ENCODE measurements at regions not wholly inside any gene's neighbourhood (a gene's known extent, or its start where the extent isn't known, plus 50 kb on each side); places are given as distances from the start of the nearest gene placed in this dataset.
A peak's percentile ranks its signal among the peaks of the same experiment; 100 is the strongest.

DNA sequence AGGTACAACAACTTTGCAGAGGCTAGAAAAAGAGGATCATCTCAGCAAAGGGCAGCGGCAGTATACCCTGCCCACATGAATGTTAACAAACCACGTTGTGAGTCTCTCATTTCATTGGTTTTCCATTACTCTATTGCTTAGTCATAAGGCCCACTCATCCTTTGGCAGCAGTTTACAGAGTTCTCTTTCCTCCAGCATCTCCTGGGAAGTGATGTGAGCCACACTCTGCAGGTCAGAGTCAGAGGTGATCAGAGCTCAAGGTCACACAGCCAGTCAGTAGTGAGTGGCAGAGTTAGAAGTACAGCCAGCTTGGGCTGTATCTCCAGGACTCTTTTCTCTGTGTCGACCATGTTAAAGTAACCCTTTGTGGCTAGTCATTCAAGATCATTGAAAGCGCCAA lies 599.6 kb upstream of the GRAMD2B start:
- DNase-seq = no peak

- no peak for DNase-seq
These were observed 597.0 kb upstream of the GRAMD2B start for GRCh38 chr5:125826214-125826613.

DNA sequence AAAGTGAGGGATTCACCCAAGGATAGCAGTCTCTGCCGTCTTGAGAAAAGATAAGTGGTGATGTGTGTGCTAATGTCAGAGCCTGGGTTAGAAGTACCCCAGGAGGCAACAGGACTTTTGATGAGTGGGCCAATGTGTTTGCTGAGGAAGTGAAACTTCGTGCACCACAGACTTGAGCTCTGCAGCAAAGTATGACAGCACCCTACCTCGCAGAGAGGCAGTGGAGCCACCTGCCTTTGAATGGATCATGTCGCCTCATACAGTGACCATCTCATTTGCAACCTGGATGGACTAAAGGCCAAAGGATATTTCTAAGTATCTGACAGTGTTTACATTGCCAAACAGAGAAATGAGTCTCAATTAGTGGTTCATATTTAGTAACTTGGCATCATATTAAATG lies 593.9 kb upstream of the GRAMD2B start:
- DNase-seq = no peak

- DNase-seq = no peak
These were observed 589.8 kb upstream of the GRAMD2B start for GRCh38 chr5:125833398-125833797.

- no peak for DNase-seq
These were observed 588.6 kb upstream of the GRAMD2B start for GRCh38 chr5:125834438-125835115.

DNA sequence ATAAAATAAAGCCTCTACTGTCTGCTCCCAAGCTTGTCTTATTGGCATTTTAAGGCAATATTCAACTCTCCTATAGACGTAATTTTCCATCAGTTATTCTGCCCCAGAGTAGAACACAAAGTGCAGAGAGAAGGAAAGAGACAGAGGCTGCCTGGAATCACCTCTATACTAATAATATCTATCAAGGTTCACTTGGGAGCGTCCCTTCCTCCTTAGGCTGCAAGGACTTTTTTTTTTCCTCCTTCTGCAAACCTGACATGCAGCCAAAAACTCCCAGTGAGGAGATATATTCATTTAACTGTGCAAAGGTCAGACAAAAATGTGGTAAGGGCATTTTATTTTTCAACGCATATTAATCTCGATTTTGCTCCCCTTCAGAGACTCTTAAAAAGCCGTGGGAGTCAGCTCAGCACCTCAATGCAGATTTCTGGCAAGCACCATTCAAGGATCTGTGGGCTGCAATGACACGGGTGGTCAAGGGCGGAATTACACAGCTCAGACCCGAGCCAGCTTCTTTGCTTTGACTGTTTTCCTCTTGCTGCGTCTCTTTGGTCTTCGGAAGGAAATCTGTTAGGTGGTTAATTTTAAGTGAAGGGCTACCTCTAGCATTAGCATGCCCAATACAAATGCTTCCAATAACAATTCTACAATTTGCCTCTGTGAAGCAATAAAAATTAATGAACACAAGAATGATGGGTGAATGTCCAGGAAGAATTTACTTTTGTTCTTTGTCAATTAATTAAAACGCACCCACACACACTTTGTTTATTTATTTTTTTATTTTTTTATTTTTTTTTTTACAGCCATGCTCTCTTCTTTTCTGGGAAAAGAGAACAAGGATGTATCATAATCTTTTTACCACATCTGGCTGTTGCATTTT lies 587.7 kb upstream of the GRAMD2B start:
- DNase-seq = peak in 1 of 4 experiments; percentile 0

DNA sequence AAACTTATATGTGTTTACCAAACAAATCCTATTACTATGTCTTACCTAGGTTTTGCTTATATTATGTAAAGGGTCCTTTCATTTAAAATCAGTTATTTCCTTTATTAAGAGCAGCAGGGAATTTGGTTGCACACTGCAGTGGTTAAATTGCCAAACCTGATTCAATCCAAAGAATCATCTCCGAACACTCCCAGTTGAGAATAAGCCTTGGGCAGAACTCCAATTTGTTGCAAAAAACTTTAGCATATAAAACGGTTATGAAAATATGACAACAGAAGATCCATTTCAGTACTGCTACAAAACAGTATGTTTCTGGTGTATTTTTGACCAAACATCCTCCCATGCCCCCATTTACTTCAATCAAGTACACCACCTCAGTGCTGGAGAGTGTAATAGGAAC lies 587.0 kb upstream of the GRAMD2B start:
- DNase-seq = no peak

GRCh38 chr5:125837866-125838265 lies 585.3 kb upstream of the GRAMD2B start:
- DNase-seq = no peak

DNA sequence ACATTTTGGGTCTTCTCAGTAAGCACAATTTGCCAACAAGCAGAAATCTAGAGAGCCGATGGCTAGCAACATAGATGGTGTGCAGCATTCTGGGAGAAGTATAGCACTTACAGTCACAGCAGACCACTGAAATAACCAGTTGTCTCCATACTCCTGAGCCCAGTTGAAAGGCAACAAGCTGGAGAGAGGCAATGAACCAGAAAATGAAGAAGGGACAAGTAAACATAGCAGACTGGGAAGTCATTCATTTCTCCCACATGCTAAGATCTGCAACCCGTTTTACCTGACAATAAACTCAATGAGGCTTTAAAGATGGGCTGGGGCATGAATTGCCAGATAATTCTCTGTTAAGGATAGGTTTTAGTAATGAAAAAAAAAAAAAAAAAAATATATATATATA lies 575.6 kb upstream of the GRAMD2B start:
- DNase-seq = no peak

- no peak for DNase-seq
These were observed 574.5 kb upstream of the GRAMD2B start for GRCh38 chr5:125848751-125849150.

GRCh38 chr5:125856949-125857348 lies 566.3 kb upstream of the GRAMD2B start:
- no peak for DNase-seq

DNA sequence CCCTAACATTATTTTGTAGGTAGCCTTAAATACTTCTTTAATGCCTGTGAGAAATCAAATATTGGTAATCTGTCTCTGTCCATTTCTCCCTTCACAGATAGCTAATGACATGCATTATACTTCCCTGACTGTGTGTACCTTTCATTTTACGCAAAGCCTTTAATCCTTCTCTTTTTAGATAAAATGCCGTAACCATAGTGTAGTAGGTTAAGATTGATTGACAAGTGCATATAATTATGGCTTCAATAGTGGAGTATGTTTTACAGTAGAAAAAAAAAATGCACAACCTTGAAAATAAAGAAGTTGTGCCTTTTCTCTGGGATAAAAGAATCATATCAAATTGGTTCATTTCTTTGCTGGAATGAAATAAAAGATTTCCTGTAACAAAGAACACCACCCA lies 559.6 kb upstream of the GRAMD2B start:
- DNase-seq = no peak

GRCh38 chr5:125865166-125865815 lies 557.9 kb upstream of the GRAMD2B start:
- DNase-seq = no peak

DNA sequence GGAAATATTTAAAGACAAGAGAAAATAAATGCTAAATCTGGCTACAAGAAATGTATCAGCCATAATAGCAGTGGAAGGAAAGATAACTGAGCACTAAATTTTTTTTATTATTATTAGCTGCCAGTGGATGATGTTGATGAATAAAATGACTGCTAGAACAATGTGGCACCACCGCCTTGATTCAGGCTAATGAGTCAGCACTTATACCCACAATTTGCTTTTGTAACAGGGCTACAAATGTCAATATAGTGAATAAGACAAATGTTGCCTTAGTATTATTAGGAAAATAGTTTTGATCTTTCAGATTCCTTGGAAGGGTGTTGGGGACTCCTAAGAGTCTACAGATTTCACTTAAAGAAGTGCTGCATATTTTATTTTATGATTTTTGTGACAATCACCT lies 555.2 kb upstream of the GRAMD2B start:
- no peak for DNase-seq

DNA sequence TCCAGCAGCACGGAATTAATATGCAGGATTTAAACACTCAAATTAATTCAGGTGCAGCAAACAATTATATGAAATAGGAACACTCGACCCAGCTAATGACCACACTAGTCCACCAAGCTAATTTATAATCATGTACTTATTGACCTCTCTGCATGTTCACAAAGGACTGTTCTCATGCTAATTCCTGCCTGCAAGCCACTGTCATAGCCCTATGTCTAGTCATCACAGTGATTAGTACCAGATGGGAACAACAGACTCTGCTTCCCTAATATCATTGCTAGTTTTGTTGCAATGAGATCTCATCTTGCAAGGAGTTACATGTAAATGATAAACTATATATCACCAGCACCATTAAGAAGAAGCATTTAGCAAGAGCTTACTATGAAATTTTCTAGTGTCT lies 553.0 kb upstream of the GRAMD2B start:
- DNase-seq = no peak

- no peak for DNase-seq
These were observed 549.2 kb upstream of the GRAMD2B start for GRCh38 chr5:125874057-125874456.

DNA sequence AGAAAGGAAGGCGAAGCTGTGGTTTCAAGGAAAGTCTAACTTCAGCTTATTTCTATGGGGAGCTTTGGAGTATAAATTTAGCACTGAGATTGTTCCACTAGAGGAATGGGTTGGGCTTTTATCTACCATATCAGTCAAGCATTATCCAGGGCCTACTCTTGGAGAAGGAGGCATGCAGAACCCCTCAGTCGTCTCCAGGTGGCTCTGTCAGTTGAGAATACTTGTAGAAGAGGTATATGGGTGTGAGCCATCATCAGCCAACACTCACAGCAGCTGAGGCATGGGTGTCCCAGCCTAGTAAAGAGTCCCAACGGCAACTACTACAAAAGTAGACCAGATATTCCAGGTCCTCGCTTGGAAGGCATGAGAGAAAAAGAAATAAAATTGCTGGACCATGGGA lies 548.5 kb upstream of the GRAMD2B start:
- no peak for DNase-seq

DNA sequence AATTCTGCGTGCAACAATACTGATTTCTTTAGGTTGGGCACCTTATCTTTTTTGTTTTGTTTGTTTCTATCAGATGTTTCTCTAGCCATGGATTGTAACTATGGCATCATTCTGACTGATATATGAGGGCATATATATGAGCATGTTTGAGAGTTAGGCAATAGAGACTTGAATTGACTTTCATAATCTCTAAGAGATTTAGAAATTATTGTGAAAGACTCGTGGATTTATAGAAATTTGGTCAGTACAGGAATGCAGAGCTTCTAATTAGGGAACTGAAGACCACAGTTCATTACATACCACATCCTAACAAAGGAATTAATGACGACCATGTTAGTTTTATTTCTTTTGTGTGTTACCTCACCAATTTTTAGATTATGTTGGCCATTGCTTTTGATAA lies 546.0 kb upstream of the GRAMD2B start:
- DNase-seq = no peak

GRCh38 chr5:125882061-125882460 lies 541.1 kb upstream of the GRAMD2B start:
- DNase-seq = no peak

GRCh38 chr5:125883223-125883622 lies 540.0 kb upstream of the GRAMD2B start:
- DNase-seq = no peak

DNA sequence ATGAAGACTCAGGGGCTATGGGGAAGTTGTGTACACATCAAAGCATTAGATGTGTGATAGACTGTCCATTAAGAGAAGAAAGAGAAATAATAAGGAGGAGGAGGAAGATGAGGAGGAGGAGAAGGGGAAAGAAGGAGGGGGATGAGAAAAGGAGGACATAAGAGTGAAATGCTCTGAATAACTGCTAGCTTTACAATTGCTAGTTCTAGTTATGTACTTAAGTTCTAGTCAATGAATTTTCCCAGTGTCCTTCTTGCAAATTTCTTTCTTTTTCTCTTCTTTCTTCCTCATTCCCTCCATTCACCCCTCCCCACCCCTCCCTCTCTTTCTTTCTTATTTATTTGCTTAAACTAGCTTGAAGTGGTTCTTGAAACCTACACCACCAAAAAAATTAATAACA lies 534.9 kb upstream of the GRAMD2B start:
- DNase-seq = no peak

GRCh38 chr5:125890511-125890931 lies 532.7 kb upstream of the GRAMD2B start:
- no peak for DNase-seq

DNA sequence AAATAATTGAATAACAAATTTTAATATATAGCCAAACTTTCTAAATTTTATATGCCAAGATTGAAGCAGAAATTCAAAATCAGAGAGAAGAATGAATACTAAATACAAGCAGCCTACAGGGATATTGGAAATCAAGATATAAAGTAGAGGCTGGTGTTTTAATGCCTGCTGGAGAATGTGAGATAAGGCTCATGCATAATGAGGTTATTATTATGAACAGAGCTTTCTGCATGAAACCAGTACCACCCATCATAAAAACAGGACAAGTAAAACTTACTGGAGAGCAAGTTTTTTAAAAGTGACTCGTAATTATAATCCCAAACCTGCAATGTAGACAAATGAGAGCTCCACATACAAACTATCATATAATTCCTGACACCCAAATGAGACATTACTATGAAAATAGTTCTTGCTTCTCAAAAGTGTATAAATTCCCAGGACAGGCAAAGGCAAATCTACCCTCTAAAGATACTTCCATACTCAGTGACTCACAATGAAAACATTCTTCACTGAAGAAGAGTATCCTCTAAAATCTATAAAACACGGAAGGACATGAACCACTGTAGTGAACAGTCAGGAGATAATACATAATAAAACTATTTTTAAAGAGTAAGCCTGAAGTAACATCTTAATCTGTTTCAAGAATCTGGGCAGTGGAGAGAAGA lies 532.0 kb upstream of the GRAMD2B start:
- DNase-seq = no peak
